22Rv1 (cell line): ENCODE measurements at regions not wholly inside any gene's neighbourhood (a gene's known extent, or its start where the extent isn't known, plus 50 kb on each side); places are given as distances from the start of the nearest gene placed in this dataset.

Experiments
- CTCF ChIP-seq: fragments of 450-650 bp; IDR thresholded peaks from 2 replicates; pipeline ENCODE4 v1.5.1; 2017; ENCODE audit warnings: mild to moderate bottlenecking
- ZFX ChIP-seq: fragments of 450-650 bp; IDR thresholded peaks from 2 replicates; pipeline ENCODE4 v1.6.1; 2017; ENCODE audit warnings: antibody characterized with exemption, borderline replicate concordance

GRCh38 chr6:168782187-168782751, 341.3 kb downstream of the SMOC2 start:
- TF ChIP-seq CTCF (no peak), ZFX (no peak)
